IMR-90 (cell line): ENCODE measurements at regions not wholly inside any gene's neighbourhood (a gene's known extent, or its start where the extent isn't known, plus 50 kb on each side); places are given as distances from the start of the nearest gene placed in this dataset.

ENCODE experiments used
- ATAC-seq: fragments of 200-7000 bp; cut with Tn5 transposase; 2 replicates; pipeline ENCODE4 v1.9.1; 2020; ENCODE audit warnings: low read depth, mild to moderate bottlenecking, moderate library complexity
- BruUV-seq: library from RNA; stranded (reverse); fragments of 400-500 nt; replicated peaks from 2 replicates; lab custom pipeline; 2021; lab: Mats Ljungman, UMichigan
- CTCF ChIA-PET: fragments of 300-600 bp; formaldehyde crosslinking; extraction: SDS; loops from one replicate; lab custom pipeline; 2021; ENCODE audit warnings: antibody characterized with exemption; lab: Yijun Ruan, JAX
- POLR2A ChIA-PET: fragments of 300-600 bp; sonication (Branson Sonifier 250); formaldehyde crosslinking; loops from one replicate; lab custom pipeline; 2022; ENCODE audit warnings: antibody characterized with exemption; ENCODE audit not compliant: unreplicated experiment; lab: Charles Lee
- DNase-seq: peaks from one replicate; pipeline ENCODE4 v3.0.0; 2013
- H2AFZ ChIP-seq: replicated peaks from 2 replicates; pipeline ENCODE3; 2013; ENCODE audit warnings: low read length, mild to moderate bottlenecking; ENCODE audit not compliant: poor library complexity
- H2AK5ac ChIP-seq: 2 replicates; pipeline ENCODE4 v1.6.1; 2013; ENCODE audit warnings: low read depth, low read length, inconsistent platforms
- H2AK9ac ChIP-seq: replicated peaks from 2 replicates; pipeline ENCODE3; 2013; ENCODE audit warnings: mild to moderate bottlenecking, low read depth, low read length, moderate library complexity; ENCODE audit not compliant: poor library complexity
- H2BK120ac ChIP-seq: 2 replicates; pipeline ENCODE4 v1.6.1; 2013; ENCODE audit warnings: low read depth, low read length, inconsistent platforms
- H2BK15ac ChIP-seq: 3 replicates; pipeline ENCODE4 v1.6.1; 2013; ENCODE audit warnings: low read depth, low read length, inconsistent platforms
- H2BK20ac ChIP-seq: 2 replicates; pipeline ENCODE4 v1.6.1; 2013; ENCODE audit warnings: low read depth, mild to moderate bottlenecking, inconsistent platforms, low read length, moderate library complexity
- H2BK5ac ChIP-seq: 2 replicates; pipeline ENCODE4 v1.6.1; 2013; ENCODE audit warnings: mild to moderate bottlenecking, low read depth, low read length, inconsistent platforms; ENCODE audit not compliant: poor library complexity, severe bottlenecking
- H3K14ac ChIP-seq: replicated peaks from 2 replicates; pipeline ENCODE4 v1.6.1; 2013; ENCODE audit warnings: low read depth, low read length, inconsistent platforms
- H3K18ac ChIP-seq: 2 replicates; pipeline ENCODE4 v1.6.1; 2013; ENCODE audit warnings: low read depth, low read length, control low read depth
- H3K23ac ChIP-seq: 2 replicates; pipeline ENCODE4 v1.6.1; 2013; ENCODE audit warnings: low read depth, low read length, inconsistent platforms
- H3K27ac ChIP-seq: 2 replicates; pipeline ENCODE4 v1.5.1; 2013; ENCODE audit warnings: mild to moderate bottlenecking, control low read depth, low read length; ENCODE audit not compliant: insufficient read depth
- H3K27me3 ChIP-seq: 2 replicates; pipeline ENCODE4 v1.6.1; 2013; ENCODE audit warnings: low read length; ENCODE audit not compliant: control insufficient read depth, insufficient read depth
- H3K36me3 ChIP-seq: 2 replicates; pipeline ENCODE4 v1.6.1; 2013; ENCODE audit warnings: low read length, mixed read lengths; ENCODE audit not compliant: control insufficient read depth, insufficient read depth
- H3K4ac ChIP-seq: 2 replicates; pipeline ENCODE4 v1.6.1; 2013; ENCODE audit warnings: low read depth, low read length, inconsistent platforms
- H3K4me1 ChIP-seq: 2 replicates; pipeline ENCODE4 v1.6.1; 2013; ENCODE audit warnings: low read length, mixed read lengths; ENCODE audit not compliant: control insufficient read depth, insufficient read depth
- H3K4me2 ChIP-seq: 2 replicates; pipeline ENCODE4 v1.6.1; 2013; ENCODE audit warnings: low read depth, mild to moderate bottlenecking, control low read depth, low read length, moderate library complexity
- H3K4me3 ChIP-seq: 2 replicates; pipeline ENCODE4 v1.5.1; 2013; ENCODE audit warnings: low read depth, mild to moderate bottlenecking, control low read depth, low read length, moderate library complexity; ENCODE audit not compliant: insufficient read depth
- H3K56ac ChIP-seq: 2 replicates; pipeline ENCODE4 v1.6.1; 2013; ENCODE audit warnings: low read length, inconsistent platforms; ENCODE audit not compliant: insufficient read depth; ENCODE audit errors: extremely low read depth
- H3K79me1 ChIP-seq, 2 experiments: 2 replicates each; pipeline ENCODE4 v1.6.1; 2013; ENCODE audit warnings: low read length in 2 of 2, inconsistent platforms in 1 of 2, low read depth in 1 of 2
- H3K9ac ChIP-seq: 2 replicates; pipeline ENCODE4 v1.6.1; 2013; ENCODE audit warnings: low read depth, low read length, control low read depth
- H3K9me1 ChIP-seq: 2 replicates; pipeline ENCODE4 v1.6.1; 2013; ENCODE audit warnings: low read length, inconsistent platforms; ENCODE audit not compliant: insufficient read depth
- H3K9me3 ChIP-seq: 2 replicates; pipeline ENCODE4 v1.6.1; 2013; ENCODE audit warnings: low read length; ENCODE audit not compliant: control insufficient read depth, insufficient read depth
- H4K20me1 ChIP-seq: 2 replicates; pipeline ENCODE4 v1.6.1; 2013; ENCODE audit warnings: low read length, inconsistent platforms; ENCODE audit not compliant: insufficient read depth
- H4K5ac ChIP-seq: 2 replicates; pipeline ENCODE4 v1.6.1; 2013; ENCODE audit warnings: mild to moderate bottlenecking, low read depth, low read length, control low read depth
- H4K8ac ChIP-seq, 2 experiments: 2 replicates each; pipeline ENCODE4 v1.6.1; 2013; ENCODE audit warnings: low read depth in 2 of 2, low read length in 2 of 2, control low read depth in 1 of 2, inconsistent platforms in 1 of 2
- H4K91ac ChIP-seq: 2 replicates; pipeline ENCODE4 v1.6.1; 2013; ENCODE audit warnings: low read depth, low read length, inconsistent platforms; ENCODE audit not compliant: insufficient read depth
- CEBPB ChIP-seq: IDR thresholded peaks from 2 replicates; pipeline ENCODE4 v1.6.1; 2012; ENCODE audit warnings: low read depth, low read length, improper control_type of control experiment
- POLR2A ChIP-seq: IDR thresholded peaks from 2 replicates; pipeline ENCODE4 v1.6.1; 2012; ENCODE audit warnings: mild to moderate bottlenecking, low read depth, low read length
- WGBS, 2 experiments: methylation state at CpG; one replicate each; pipeline versions ENCODE4 v1.1.5 to v1.1.7; 2013; ENCODE audit warnings: missing lambda C conversion rate in 2 of 2; ENCODE audit not compliant: insufficient read length in 1 of 2; ENCODE audit errors: extremely low coverage in 2 of 2; 5-methylcytosine and 5-hydroxymethylcytosine counted together
- dilution Hi-C: fragments of 300-500 bp; cut with HindIII; formaldehyde crosslinking; loops from one replicate; pipeline ENCODE4 v1.14.3; 2018; ENCODE audit warnings: low sequenced_read_pairs; ENCODE audit not compliant: unreplicated experiment
- in situ Hi-C: fragments of 300-500 bp; cut with MboI; formaldehyde crosslinking; loops from 3 replicates; pipeline ENCODE4 v1.14.3; 2019; ENCODE audit warnings: low sequenced_read_pairs, inconsistent platforms, mixed read lengths
- intact Hi-C: fragments of 100-400 bp; cut with micrococcal nuclease; formaldehyde crosslinking; loops from 2 replicates; pipeline ENCODE4 v1.10.0; 2022
- TF ChIP-seq, protein P1 (sequence below): fragments of 150-350 bp; IDR thresholded peaks from 2 replicates; pipeline ENCODE4 v1.6.1; 2017; ENCODE audit warnings: mild to moderate bottlenecking, antibody characterized with exemption, low read length, low read depth

DNA sequence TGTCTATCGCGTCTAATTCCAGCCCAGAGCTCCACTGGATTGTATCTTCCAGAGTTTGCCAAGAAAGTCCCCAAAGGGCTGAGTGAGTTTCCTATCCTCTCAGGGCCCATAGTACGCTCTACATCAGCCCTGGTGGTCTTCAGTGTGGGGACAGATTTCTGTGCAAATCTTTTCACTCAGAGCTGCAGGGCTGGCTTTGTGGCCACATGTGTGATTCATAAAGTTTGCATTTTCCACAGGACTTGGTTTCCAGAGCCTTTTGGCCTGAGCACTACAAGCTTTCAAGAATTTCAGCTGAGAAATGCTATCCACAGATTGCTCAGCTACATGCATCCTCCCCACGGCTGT lies 76.7 kb upstream of the CXCL14 start:
- no peaks in the 10 kb centered on the region for H3K9me1 ChIP-seq
- H3K9ac ChIP-seq = no peak overlapping the region
- no peak overlapping the region for H2AFZ ChIP-seq
- H3K27ac ChIP-seq = no peak overlapping the region
- in situ Hi-C loops = loop anchor here (25.0 kb wide), 1 partner anchor 457 kb away; no protein-coding TSS in a partner anchor
- H4K20me1 ChIP-seq = no peaks in the 10 kb centered on the region
- H2BK20ac ChIP-seq = no peak overlapping the region
- WGBS, 2 experiments = no CpG with 5 or more reads among the region's 4 CpGs
- H2AK9ac ChIP-seq = no peak overlapping the region
- no peak for TF ChIP-seq CEBPB
- TF ChIP-seq, protein P1, sequence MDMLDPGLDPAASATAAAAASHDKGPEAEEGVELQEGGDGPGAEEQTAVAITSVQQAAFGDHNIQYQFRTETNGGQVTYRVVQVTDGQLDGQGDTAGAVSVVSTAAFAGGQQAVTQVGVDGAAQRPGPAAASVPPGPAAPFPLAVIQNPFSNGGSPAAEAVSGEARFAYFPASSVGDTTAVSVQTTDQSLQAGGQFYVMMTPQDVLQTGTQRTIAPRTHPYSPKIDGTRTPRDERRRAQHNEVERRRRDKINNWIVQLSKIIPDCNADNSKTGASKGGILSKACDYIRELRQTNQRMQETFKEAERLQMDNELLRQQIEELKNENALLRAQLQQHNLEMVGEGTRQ = no peak
- TF ChIP-seq POLR2A = no peak
- H3K23ac ChIP-seq = no peak overlapping the region
- no peak overlapping the region for H3K4me3 ChIP-seq
- no peak overlapping the region for H3K56ac ChIP-seq
- H3K36me3 ChIP-seq = no peaks in the 10 kb centered on the region
- CTCF ChIA-PET = no interaction called here
- H4K8ac ChIP-seq = no peak overlapping the region
- H3K18ac ChIP-seq = no peak overlapping the region
- no peak overlapping the region for H3K4ac ChIP-seq
- H3K9me3 ChIP-seq = no peaks in the 10 kb centered on the region
- ATAC-seq (no peak), DNase-seq (no peak)
- no peak overlapping the region for H4K91ac ChIP-seq
- no peak overlapping the region for H3K14ac ChIP-seq
- H3K27me3 ChIP-seq = peaks cover 1% of the 10 kb centered on the region; the same call in 1 of the 2 replicates
- no peaks in the 10 kb centered on the region for H3K4me1 ChIP-seq
- no peak overlapping the region for H2BK120ac ChIP-seq
- no peak overlapping the region for H2BK15ac ChIP-seq
- dilution Hi-C loops = no loop called here
- H2BK5ac ChIP-seq = no peak overlapping the region
- BruUV-seq = no TSS peak
- H3K4me2 ChIP-seq = no peak overlapping the region
- intact Hi-C loops = no loop called here
- no peak overlapping the region for H4K5ac ChIP-seq
- POLR2A ChIA-PET = no interaction called here
- H2AK5ac ChIP-seq = no peak overlapping the region
- H3K79me1 ChIP-seq = no peaks in the 10 kb centered on the region
